Transverse colon (tissue), 4 donors: ENCODE measurements at regions not wholly inside any gene's neighbourhood (a gene's known extent, or its start where the extent isn't known, plus 50 kb on each side); places are given as distances from the start of the nearest gene placed in this dataset.

Experiments used
- DNase-seq: peaks from one replicate; pipeline ENCODE4 v3.0.0-alpha.2; 2019
- H3K27ac ChIP-seq, 4 donors: fragments of 200-600 bp; sonication (generic); 2 replicates each; pipeline ENCODE4 v1.5.1; 2016 to 2018; ENCODE audit warnings: inconsistent platforms in 4 of 4
- H3K27me3 ChIP-seq: fragments of 200-600 bp; sonication (generic); 2 replicates; pipeline ENCODE4 v1.5.1; 2017; ENCODE audit warnings: inconsistent platforms
- H3K36me3 ChIP-seq, 4 donors: fragments of 200-600 bp; sonication (generic); 2 replicates each; pipeline ENCODE4 v1.5.1; 2017 to 2019; ENCODE audit warnings: inconsistent platforms in 4 of 4
- H3K4me1 ChIP-seq, 4 donors: fragments of 200-600 bp; sonication (generic); 2 replicates each; pipeline ENCODE4 v1.5.1; 2017 to 2020; ENCODE audit warnings: inconsistent platforms in 4 of 4
- H3K4me3 ChIP-seq, 4 donors: fragments of 200-600 bp; sonication (generic); 1 replicate in 1 of 4; 2 replicates in 3 of 4; pipeline versions ENCODE4 v1.5.1 to v1.6.1; 2017 to 2019; ENCODE audit warnings: inconsistent platforms in 4 of 4
- H3K9me3 ChIP-seq, 2 donors: fragments of 200-600 bp; sonication (generic); 2 replicates each; pipeline ENCODE4 v1.5.1; 2017 to 2019; ENCODE audit warnings: inconsistent platforms in 2 of 2
- EP300 ChIP-seq: sonication (generic); formaldehyde crosslinking; IDR thresholded peaks from one replicate; pipeline ENCODE4 v1.6.1; 2017; ENCODE audit warnings: antibody characterized with exemption, low read depth
- POLR2A ChIP-seq: fragments of 450-650 bp; IDR thresholded peaks from one replicate; pipeline ENCODE4 v1.6.1; 2016; ENCODE audit warnings: antibody characterized with exemption, mild to moderate bottlenecking, moderate library complexity
- POLR2AphosphoS5 ChIP-seq, 3 donors: sonication (generic); formaldehyde crosslinking; IDR thresholded peaks; one replicate each; pipeline ENCODE4 v1.6.1; 2016; ENCODE audit warnings: antibody characterized with exemption in 3 of 3
- WGBS, 2 donors: methylation state at CpG; one replicate each; pipeline ENCODE4 v1.1.5; 2018; ENCODE audit warnings: low coverage in 1 of 2; 5-methylcytosine and 5-hydroxymethylcytosine counted together
- in situ Hi-C, 4 donors: fragments of 200-750 bp; cut with MboI; loops; one replicate each; pipeline versions ENCODE4 v1.15.0 to v1.15.1; 2017; ENCODE audit warnings: low sequenced_read_pairs in 3 of 4, low pct_ligation_motif_present in 1 of 4, low pct_unique_long_range_greater_than_20kb in 1 of 4
- intact Hi-C: fragments of 100-400 bp; cut with DNase I; formaldehyde crosslinking; loops from one replicate; pipeline ENCODE4 v1.15.1; 2023; ENCODE audit warnings: low total_unique reads
- TF ChIP-seq, protein P1 (sequence below), 5 experiments: fragments of 200-600 bp in 3 of 5; fragments of 450-650 bp in 2 of 5; sonication (generic) in 3 of 5; IDR thresholded peaks; 1 replicate in 2 of 5; 2 replicates in 3 of 5; pipeline ENCODE4 v1.5.1; 2016 to 2017; ENCODE audit warnings: antibody characterized with exemption in 5 of 5, inconsistent platforms in 3 of 5, mild to moderate bottlenecking in 2 of 5, moderate library complexity in 1 of 5

DNA sequence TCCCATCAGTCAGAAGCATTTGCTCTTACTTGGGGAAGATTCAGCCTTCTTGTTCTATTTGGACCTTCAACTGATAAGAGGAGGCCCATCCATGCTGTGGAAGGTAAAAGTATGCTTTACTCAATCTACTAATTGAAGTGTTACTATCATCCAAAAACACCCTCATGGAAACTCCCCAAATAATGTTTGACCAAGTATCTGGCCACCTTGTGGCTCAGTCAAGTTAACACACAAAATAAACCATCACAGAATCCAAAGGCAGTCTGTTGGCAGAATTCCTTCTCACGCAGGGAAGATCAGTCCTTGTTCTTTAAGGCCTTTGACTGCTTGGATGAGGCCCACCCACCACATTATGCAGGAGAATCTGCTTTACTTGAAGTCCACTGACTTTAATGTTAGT is 531.2 kb upstream of the SMIM21 start:
- no peaks in the 10 kb centered on the region for H3K9me3 ChIP-seq
- no peaks in the 10 kb centered on the region for H3K36me3 ChIP-seq
- no peak for TF ChIP-seq POLR2A
- TF ChIP-seq, protein P1, sequence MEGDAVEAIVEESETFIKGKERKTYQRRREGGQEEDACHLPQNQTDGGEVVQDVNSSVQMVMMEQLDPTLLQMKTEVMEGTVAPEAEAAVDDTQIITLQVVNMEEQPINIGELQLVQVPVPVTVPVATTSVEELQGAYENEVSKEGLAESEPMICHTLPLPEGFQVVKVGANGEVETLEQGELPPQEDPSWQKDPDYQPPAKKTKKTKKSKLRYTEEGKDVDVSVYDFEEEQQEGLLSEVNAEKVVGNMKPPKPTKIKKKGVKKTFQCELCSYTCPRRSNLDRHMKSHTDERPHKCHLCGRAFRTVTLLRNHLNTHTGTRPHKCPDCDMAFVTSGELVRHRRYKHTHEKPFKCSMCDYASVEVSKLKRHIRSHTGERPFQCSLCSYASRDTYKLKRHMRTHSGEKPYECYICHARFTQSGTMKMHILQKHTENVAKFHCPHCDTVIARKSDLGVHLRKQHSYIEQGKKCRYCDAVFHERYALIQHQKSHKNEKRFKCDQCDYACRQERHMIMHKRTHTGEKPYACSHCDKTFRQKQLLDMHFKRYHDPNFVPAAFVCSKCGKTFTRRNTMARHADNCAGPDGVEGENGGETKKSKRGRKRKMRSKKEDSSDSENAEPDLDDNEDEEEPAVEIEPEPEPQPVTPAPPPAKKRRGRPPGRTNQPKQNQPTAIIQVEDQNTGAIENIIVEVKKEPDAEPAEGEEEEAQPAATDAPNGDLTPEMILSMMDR (IDR thresholded peaks at IDR 0.05), result no peak
- no peak for TF ChIP-seq POLR2AphosphoS5 (IDR thresholded peaks at IDR 0.05)
- no peak for TF ChIP-seq EP300
- intact Hi-C loops (no loop called here), in situ Hi-C loops (no loop called here)
- no peak for DNase-seq
- WGBS, 2 donors, result 64% methylated on average over 1 of the region's 1 CpG; no CpG with 5 or more reads in 1 of the 2 donors
- H3K4me3 ChIP-seq, result no peak overlapping the region
- no peaks in the 10 kb centered on the region for H3K4me1 ChIP-seq
- no peaks in the 10 kb centered on the region for H3K27me3 ChIP-seq
- no peak overlapping the region for H3K27ac ChIP-seq

DNA sequence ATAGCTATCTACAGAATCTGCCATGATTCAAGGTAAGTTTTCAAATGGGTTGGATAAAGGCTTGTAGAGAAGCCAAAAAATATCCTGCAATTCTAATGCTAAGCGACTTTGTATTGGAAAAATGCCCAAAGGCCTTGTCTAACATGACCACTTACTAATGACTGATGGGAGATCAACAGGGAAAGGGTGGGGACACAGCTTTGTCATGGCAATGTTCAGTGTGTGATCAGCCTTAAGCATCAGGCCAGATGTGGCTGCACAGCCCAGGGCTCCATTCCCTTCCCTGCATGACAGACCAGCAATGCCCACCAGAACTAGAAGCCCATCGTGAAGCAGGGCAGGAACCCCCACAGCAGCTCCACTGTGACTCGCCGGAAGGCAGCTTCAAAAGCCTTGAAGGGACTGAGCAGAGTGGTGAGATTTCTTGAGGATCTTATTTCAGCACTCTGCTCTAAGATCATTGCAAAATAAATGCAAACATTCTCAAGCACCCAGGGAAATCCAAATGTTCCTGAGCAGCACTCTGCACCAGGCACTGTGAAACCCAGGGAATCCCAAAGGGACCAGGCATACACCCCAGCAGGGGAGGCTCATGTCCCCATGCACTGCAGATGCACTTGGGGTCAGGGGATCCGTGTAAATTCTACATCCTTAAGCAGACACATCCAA is 517.9 kb upstream of the SMIM21 start:
- no peak for TF ChIP-seq EP300
- no peak for TF ChIP-seq POLR2AphosphoS5 (IDR thresholded peaks at IDR 0.05)
- TF ChIP-seq, protein P1 (IDR thresholded peaks at IDR 0.05), result no peak
- TF ChIP-seq POLR2A, result no peak
- H3K36me3 ChIP-seq, result no peaks in the 10 kb centered on the region
- WGBS, 2 donors, result 70 to 79% methylated on average over 1 to 5 of the region's 5 CpGs
- DNase-seq, result no peak
- H3K4me1 ChIP-seq, result no peaks in the 10 kb centered on the region
- intact Hi-C loops (no loop called here), in situ Hi-C loops (no loop called here)
- H3K27me3 ChIP-seq, result no peaks in the 10 kb centered on the region
- H3K4me3 ChIP-seq, result no peak overlapping the region
- peaks cover 0 to 6% of the 10 kb centered on the region in 2 donors for H3K9me3 ChIP-seq
- H3K27ac ChIP-seq, result no peak overlapping the region

DNA sequence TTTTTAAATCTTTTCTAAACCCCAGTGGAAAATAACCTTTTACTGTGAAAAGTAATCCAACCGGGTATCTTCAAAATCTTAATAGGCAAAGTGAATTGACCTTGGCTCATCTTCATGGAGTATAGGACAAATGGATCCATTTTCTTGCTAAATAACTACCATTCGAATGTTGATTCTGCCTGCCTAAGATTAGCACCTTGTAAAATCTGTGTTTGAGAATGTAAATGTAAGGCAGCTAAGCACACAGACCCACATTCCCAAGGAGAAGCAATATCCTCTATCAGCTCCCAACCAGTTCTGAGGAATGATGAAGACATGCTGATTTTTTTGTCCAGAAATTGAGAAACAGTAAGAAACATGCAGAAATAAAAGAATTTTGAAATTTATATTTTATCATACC is 509.8 kb upstream of the SMIM21 start:
- intact Hi-C loops (no loop called here), in situ Hi-C loops (no loop called here)
- no peaks in the 10 kb centered on the region for H3K36me3 ChIP-seq
- TF ChIP-seq POLR2AphosphoS5 (IDR thresholded peaks at IDR 0.05), result no peak
- TF ChIP-seq EP300, result no peak
- TF ChIP-seq, protein P1 (IDR thresholded peaks at IDR 0.05), result no peak
- no peak for TF ChIP-seq POLR2A
- no peak for DNase-seq
- no peaks in the 10 kb centered on the region for H3K4me1 ChIP-seq
- 28 to 36% methylated on average over 2 of the region's 2 CpGs for WGBS, 2 donors
- no peak overlapping the region for H3K27ac ChIP-seq
- H3K27me3 ChIP-seq, result no peaks in the 10 kb centered on the region
- no peaks in the 10 kb centered on the region for H3K9me3 ChIP-seq
- H3K4me3 ChIP-seq, result no peak overlapping the region

DNA sequence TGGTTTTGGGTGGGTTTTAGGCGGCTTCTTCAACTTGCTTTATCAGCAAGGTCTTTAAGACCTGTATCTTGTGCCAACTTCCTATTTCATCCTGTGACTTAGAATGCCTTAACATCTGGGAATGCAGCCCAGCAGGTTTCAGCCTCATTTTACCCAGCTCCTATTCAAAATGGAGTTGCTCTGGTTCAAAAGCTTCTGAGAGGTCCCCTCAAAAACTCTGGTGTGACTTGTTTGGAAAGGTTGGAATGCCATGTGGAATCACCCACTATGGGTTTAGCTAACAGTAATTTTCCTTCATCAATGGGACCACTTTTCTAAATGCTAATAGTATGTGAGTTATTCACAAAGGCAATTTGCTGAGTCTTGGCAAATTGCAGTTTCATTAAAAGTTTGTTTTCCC is 509.4 kb upstream of the SMIM21 start:
- no peak for DNase-seq
- Histone ChIP-seq H3K27me3 (no peaks in the 10 kb centered on the region), H3K9me3 (no peaks in the 10 kb centered on the region), H3K36me3 (no peaks in the 10 kb centered on the region), H3K4me3 (no peak overlapping the region), H3K27ac (no peak overlapping the region), H3K4me1 (no peaks in the 10 kb centered on the region)
- intact Hi-C loops (no loop called here), in situ Hi-C loops (no loop called here)
- 57 to 88% methylated on average over 1 of the region's 1 CpG for WGBS, 2 donors
- TF ChIP-seq EP300 (no peak), POLR2A (no peak), POLR2AphosphoS5 (IDR thresholded peaks at IDR 0.05) (no peak)
- TF ChIP-seq, protein P1 (IDR thresholded peaks at IDR 0.05), result no peak
